SK-N-SH treated with all-trans-retinoic acid at 6 μM for 48 hours (cell line): ENCODE measurements at regions not wholly inside any gene's neighbourhood (a gene's known extent, or its start where the extent isn't known, plus 50 kb on each side); places are given as distances from the start of the nearest gene placed in this dataset.
"Not testable (repeated sequence)": the region's sequence is repeated elsewhere in the genome, so short reads cannot be mapped to it uniquely, and the experiment has no call there.

ENCODE experiments used
- ATAC-seq: fragments of 200-7000 bp; cut with Tn5 transposase; 3 replicates; pipeline ENCODE4 v1.9.1; 2020; ENCODE audit warnings: mild to moderate bottlenecking, moderate library complexity
- ARNTL ChIP-seq: fragments of 450-650 bp; formaldehyde crosslinking; IDR thresholded peaks from 2 replicates; pipeline ENCODE4 v1.5.0; 2020; ENCODE audit warnings: low read depth, mild to moderate bottlenecking, moderate library complexity, borderline replicate concordance
- BACH2 ChIP-seq: fragments of 250-450 bp; sonication (Bioruptor Pico); IDR thresholded peaks from 2 replicates; pipeline ENCODE4 v1.9.0; 2021; ENCODE audit warnings: mild to moderate bottlenecking, borderline replicate concordance
- CREB5 ChIP-seq: fragments of 250-450 bp; sonication (Bioruptor Pico); IDR thresholded peaks from 2 replicates; pipeline ENCODE4 v1.5.1; 2020; ENCODE audit warnings: low read depth, mild to moderate bottlenecking, moderate library complexity
- CSDC2 ChIP-seq: fragments of 250-450 bp; sonication (Bioruptor Pico); IDR thresholded peaks from 2 replicates; pipeline ENCODE4 v1.5.0; 2020; ENCODE audit warnings: mild to moderate bottlenecking, moderate library complexity
- CSRNP3 ChIP-seq: fragments of 250-450 bp; sonication (Bioruptor Pico); IDR thresholded peaks from 2 replicates; pipeline ENCODE4 v1.5.1; 2021; ENCODE audit warnings: mild to moderate bottlenecking, moderate library complexity
- ESRRG ChIP-seq: fragments of 250-450 bp; sonication (Bioruptor Pico); IDR thresholded peaks from 2 replicates; pipeline ENCODE4 v1.6.1; 2021; ENCODE audit warnings: mild to moderate bottlenecking
- ISL1 ChIP-seq: fragments of 250-450 bp; sonication (Bioruptor Pico); IDR thresholded peaks from 2 replicates; pipeline ENCODE4 v2.1.2; 2022; ENCODE audit warnings: mild to moderate bottlenecking, moderate library complexity
- OSR1 ChIP-seq: fragments of 250-450 bp; sonication (Bioruptor Pico); IDR thresholded peaks from 2 replicates; pipeline ENCODE4 v1.8.0; 2022; ENCODE audit warnings: moderate library complexity, mild to moderate bottlenecking, inconsistent platforms
- PATZ1 ChIP-seq: fragments of 250-450 bp; sonication (Bioruptor Pico); IDR thresholded peaks from 2 replicates; pipeline ENCODE4 v1.8.0; 2020; ENCODE audit warnings: mild to moderate bottlenecking, moderate library complexity, borderline replicate concordance
- POU6F1 ChIP-seq: fragments of 250-450 bp; sonication (Bioruptor Pico); IDR thresholded peaks from 2 replicates; pipeline ENCODE4 v1.8.0; 2021; ENCODE audit warnings: low read depth, mild to moderate bottlenecking, moderate library complexity, borderline replicate concordance
- PPARA ChIP-seq: fragments of 250-450 bp; sonication (Bioruptor Pico); IDR thresholded peaks from 2 replicates; pipeline ENCODE4 v1.5.0; 2020; ENCODE audit warnings: mild to moderate bottlenecking, borderline replicate concordance
- RARB ChIP-seq: fragments of 250-450 bp; sonication (Bioruptor Pico); IDR thresholded peaks from 2 replicates; pipeline ENCODE4 v1.8.0; 2021; ENCODE audit warnings: mild to moderate bottlenecking, moderate library complexity
- SNAI2 ChIP-seq: fragments of 250-450 bp; sonication (Bioruptor Pico); IDR thresholded peaks from 2 replicates; pipeline ENCODE4 v1.5.0; 2020; ENCODE audit warnings: mild to moderate bottlenecking, moderate library complexity
- TCF4 ChIP-seq: fragments of 250-450 bp; sonication (Bioruptor Pico); IDR thresholded peaks from 2 replicates; pipeline ENCODE4 v1.8.0; 2021; ENCODE audit warnings: mild to moderate bottlenecking, moderate library complexity, borderline replicate concordance
- TOX ChIP-seq: fragments of 250-450 bp; sonication (Bioruptor Pico); IDR thresholded peaks from 2 replicates; pipeline ENCODE4 v1.8.0; 2021; ENCODE audit warnings: mild to moderate bottlenecking, moderate library complexity, borderline replicate concordance
- TSHZ2 ChIP-seq: fragments of 250-450 bp; sonication (Bioruptor Pico); IDR thresholded peaks from 2 replicates; pipeline ENCODE4 v1.5.0; 2020; ENCODE audit warnings: mild to moderate bottlenecking, moderate library complexity
- ZC3H10 ChIP-seq: fragments of 250-450 bp; sonication (Bioruptor Pico); IDR thresholded peaks from 2 replicates; pipeline ENCODE4 v1.5.1; 2021; ENCODE audit warnings: mild to moderate bottlenecking, moderate library complexity
- ZFP3 ChIP-seq: fragments of 250-450 bp; sonication (Bioruptor Pico); IDR thresholded peaks from 2 replicates; pipeline ENCODE4 v1.5.0; 2020; ENCODE audit warnings: mild to moderate bottlenecking, moderate library complexity
- ZFP30 ChIP-seq: fragments of 450-650 bp; formaldehyde crosslinking; IDR thresholded peaks from 2 replicates; pipeline ENCODE4 v1.5.0; 2022; ENCODE audit warnings: mild to moderate bottlenecking, moderate library complexity
- ZNF565 ChIP-seq: fragments of 450-650 bp; formaldehyde crosslinking; conservative IDR thresholded peaks from 2 replicates; pipeline ENCODE4 v1.5.0; 2020; ENCODE audit warnings: low read depth, mild to moderate bottlenecking, moderate library complexity
- ZNF70 ChIP-seq: fragments of 450-650 bp; formaldehyde crosslinking; IDR thresholded peaks from 2 replicates; pipeline ENCODE4 v1.5.0; 2020; ENCODE audit warnings: mild to moderate bottlenecking, moderate library complexity
- ZNF8 ChIP-seq: fragments of 450-650 bp; formaldehyde crosslinking; IDR thresholded peaks from 2 replicates; pipeline ENCODE4 v1.5.0; 2020; ENCODE audit warnings: mild to moderate bottlenecking, moderate library complexity

GRCh38 chrX:13482746-13483541 lies 86.5 kb upstream of the EGFL6 start:
- ATAC-seq, result no peak
- TF ChIP-seq PPARA (CRISPR knock-in tag), result no peak
- no peak for TF ChIP-seq TOX (CRISPR knock-in tag)
- no peak for TF ChIP-seq ZNF70 (CRISPR knock-in tag)
- TF ChIP-seq SNAI2 (CRISPR knock-in tag), result no peak
- no peak for TF ChIP-seq ZC3H10 (CRISPR knock-in tag)
- TF ChIP-seq ZFP30, result no peak
- no peak for TF ChIP-seq POU6F1
- TF ChIP-seq CREB5, result no peak
- TF ChIP-seq OSR1 (CRISPR knock-in tag), result no peak
- TF ChIP-seq PATZ1 (CRISPR knock-in tag), result no peak
- no peak for TF ChIP-seq ARNTL (CRISPR knock-in tag)
- TF ChIP-seq ZNF8 (CRISPR knock-in tag), result no peak
- TF ChIP-seq BACH2 (CRISPR knock-in tag), result no peak
- TF ChIP-seq ZNF565, result no peak
- TF ChIP-seq RARB (CRISPR knock-in tag), result no peak
- no peak for TF ChIP-seq TCF4 (CRISPR knock-in tag)
- TF ChIP-seq CSRNP3 (CRISPR knock-in tag), result no peak
- no peak for TF ChIP-seq ISL1

GRCh38 chrX:13480780-13481179 lies 88.6 kb upstream of the EGFL6 start:
- ATAC-seq, result not testable (repeated sequence)

- TF ChIP-seq CSDC2 (CRISPR knock-in tag) (no peak), RARB (CRISPR knock-in tag) (no peak), CREB5 (no peak), POU6F1 (no peak), TCF4 (CRISPR knock-in tag) (no peak), ZNF70 (CRISPR knock-in tag) (no peak), PPARA (CRISPR knock-in tag) (no peak), ZNF565 (no peak), BACH2 (CRISPR knock-in tag) (no peak), OSR1 (CRISPR knock-in tag) (no peak), ZFP3 (no peak), ZC3H10 (CRISPR knock-in tag) (no peak), SNAI2 (CRISPR knock-in tag) (no peak), ESRRG (CRISPR knock-in tag) (no peak), TSHZ2 (CRISPR knock-in tag) (no peak), ZFP30 (no peak)
- ATAC-seq, result no peak
Measured at GRCh38 chrX:13479452-13479813, 90.0 kb upstream of the EGFL6 start.
